ENCODE measurements at regions not wholly inside any gene's neighbourhood (a gene's known extent, or its start where the extent isn't known, plus 50 kb on each side); places are given as distances from the start of the nearest gene placed in this dataset.

GRCh38 chr14:44639781-44640385 lies 132.8 kb upstream of the FSCB start:
- dilution Hi-C loops (cut with HindIII; ENCODE audit: low sequenced_read_pairs, unreplicated experiment): no loop called here
- Histone ChIP-seq H2BK20ac (ENCODE audit: low read depth, low read length) (no peak overlapping the region), H2BK120ac (ENCODE audit: low read depth, low read length) (no peak overlapping the region), H3K14ac (replicated peaks; ENCODE audit: low read depth, low read length) (no peak overlapping the region), H4K8ac (ENCODE audit: low read depth in 2 of 2, low read length in 2 of 2) (no peak overlapping the region), H3K27me3 (ENCODE audit: control insufficient read depth, insufficient read depth, low read length) (no peaks in the 10 kb centered on the region), H3K27ac (ENCODE audit: insufficient read depth, low read length) (no peak overlapping the region), H3K56ac (ENCODE audit: extremely low read depth, insufficient read depth, low read length) (no peak overlapping the region), H4K91ac (ENCODE audit: insufficient read depth, low read depth, low read length) (no peak overlapping the region), H3K23ac (ENCODE audit: low read depth, low read length) (no peak overlapping the region), H3K4me1 (ENCODE audit: control insufficient read depth, insufficient read depth, low read length) (no peaks in the 10 kb centered on the region), H3K36me3 (ENCODE audit: control insufficient read depth, insufficient read depth, low read length) (no peaks in the 10 kb centered on the region), H3K9ac (ENCODE audit: low read depth, low read length) (no peak overlapping the region), H2AK5ac (ENCODE audit: low read depth, low read length) (no peak overlapping the region), H3K4ac (ENCODE audit: low read depth, low read length) (no peak overlapping the region), H2AK9ac (replicated peaks; ENCODE audit: low read depth, low read length, poor library complexity) (no peak overlapping the region), H3K4me2 (ENCODE audit: low read depth, low read length) (no peak overlapping the region), H2BK5ac (ENCODE audit: low read depth, low read length, poor library complexity, severe bottlenecking) (no peak overlapping the region), H3K9me3 (ENCODE audit: control insufficient read depth, insufficient read depth, low read length) (0 out of 2 replicates have a peak, but pooled peaks cover 2% of the 10 kb centered on the region), H3K79me1 (ENCODE audit: low read depth in 1 of 2, low read length in 2 of 2) (no peaks in the 10 kb centered on the region), H3K18ac (ENCODE audit: low read depth, low read length) (no peak overlapping the region), H2AFZ (replicated peaks; ENCODE audit: low read length, poor library complexity) (no peak overlapping the region), H3K9me1 (ENCODE audit: insufficient read depth, low read length) (no peaks in the 10 kb centered on the region), H2BK15ac (ENCODE audit: low read depth, low read length) (no peak overlapping the region), H3K4me3 (ENCODE audit: insufficient read depth, low read depth, low read length) (no peak overlapping the region), H4K5ac (ENCODE audit: low read depth, low read length) (no peak overlapping the region), H4K20me1 (ENCODE audit: insufficient read depth, low read length) (no peaks in the 10 kb centered on the region)
- BruUV-seq (replicated peaks): no TSS peak
- WGBS, 2 experiments (ENCODE audit: extremely low coverage in 2 of 2, insufficient read length in 1 of 2): no CpG with 5 or more reads among the region's 5 CpGs
- CTCF ChIA-PET: no interaction called here
- DNase-seq: no peak
- no peak for ATAC-seq (ENCODE audit: low read depth)
- POLR2A ChIA-PET (ENCODE audit: unreplicated experiment): no interaction called here
- in situ Hi-C loops (cut with MboI; ENCODE audit: low sequenced_read_pairs): no loop called here
- TF ChIP-seq MXI1 (IDR thresholded peaks at IDR 0.05; ENCODE audit: borderline replicate concordance, low read depth, low read length): no peak
- no peak for TF ChIP-seq CEBPB (IDR thresholded peaks at IDR 0.05; ENCODE audit: low read depth, low read length)
- TF ChIP-seq, protein P1, sequence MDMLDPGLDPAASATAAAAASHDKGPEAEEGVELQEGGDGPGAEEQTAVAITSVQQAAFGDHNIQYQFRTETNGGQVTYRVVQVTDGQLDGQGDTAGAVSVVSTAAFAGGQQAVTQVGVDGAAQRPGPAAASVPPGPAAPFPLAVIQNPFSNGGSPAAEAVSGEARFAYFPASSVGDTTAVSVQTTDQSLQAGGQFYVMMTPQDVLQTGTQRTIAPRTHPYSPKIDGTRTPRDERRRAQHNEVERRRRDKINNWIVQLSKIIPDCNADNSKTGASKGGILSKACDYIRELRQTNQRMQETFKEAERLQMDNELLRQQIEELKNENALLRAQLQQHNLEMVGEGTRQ (IDR thresholded peaks at IDR 0.05; ENCODE audit: low read depth, low read length): no peak
- TF ChIP-seq SMC3 (IDR thresholded peaks at IDR 0.05; ENCODE audit: low read depth, low read length): no peak
- no peak for TF ChIP-seq MAZ (IDR thresholded peaks at IDR 0.05; ENCODE audit: borderline replicate concordance, low read depth, low read length)
- no peak for TF ChIP-seq NFE2L2 (IDR thresholded peaks at IDR 0.05; ENCODE audit: low read depth, low read length)
- TF ChIP-seq BHLHE40 (IDR thresholded peaks at IDR 0.05; ENCODE audit: low read depth, low read length): no peak
- no peak for TF ChIP-seq CTCF (conservative IDR thresholded peaks at IDR 0.05; ENCODE audit: low read depth, low read length)
- TF ChIP-seq RFX5 (IDR thresholded peaks at IDR 0.05; ENCODE audit: low read depth, low read length): no peak
- TF ChIP-seq CHD1 (IDR thresholded peaks at IDR 0.05; ENCODE audit: low read depth, low read length): no peak
- TF ChIP-seq, protein P2, sequence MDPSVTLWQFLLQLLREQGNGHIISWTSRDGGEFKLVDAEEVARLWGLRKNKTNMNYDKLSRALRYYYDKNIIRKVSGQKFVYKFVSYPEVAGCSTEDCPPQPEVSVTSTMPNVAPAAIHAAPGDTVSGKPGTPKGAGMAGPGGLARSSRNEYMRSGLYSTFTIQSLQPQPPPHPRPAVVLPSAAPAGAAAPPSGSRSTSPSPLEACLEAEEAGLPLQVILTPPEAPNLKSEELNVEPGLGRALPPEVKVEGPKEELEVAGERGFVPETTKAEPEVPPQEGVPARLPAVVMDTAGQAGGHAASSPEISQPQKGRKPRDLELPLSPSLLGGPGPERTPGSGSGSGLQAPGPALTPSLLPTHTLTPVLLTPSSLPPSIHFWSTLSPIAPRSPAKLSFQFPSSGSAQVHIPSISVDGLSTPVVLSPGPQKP (IDR thresholded peaks at IDR 0.05; ENCODE audit: borderline replicate concordance, low read depth, low read length): no peak
- no peak for TF ChIP-seq RCOR1 (IDR thresholded peaks at IDR 0.05; ENCODE audit: insufficient replicate concordance, low read length)
- TF ChIP-seq POLR2A (IDR thresholded peaks at IDR 0.05; ENCODE audit: low read depth, low read length): no peak
- no peak for TF ChIP-seq MAFK (IDR thresholded peaks at IDR 0.05; ENCODE audit: low read depth, low read length)
- TF ChIP-seq RAD21 (IDR thresholded peaks at IDR 0.05; ENCODE audit: low read length): no peak
- no peak for TF ChIP-seq FOS (IDR thresholded peaks at IDR 0.05; ENCODE audit: low read depth, low read length)
- intact Hi-C loops (cut with micrococcal nuclease): no loop called here

Measured in IMR-90 (cell line).